AG20443 (cell line): ENCODE measurements at regions not wholly inside any gene's neighbourhood (a gene's known extent, or its start where the extent isn't known, plus 50 kb on each side); places are given as distances from the start of the nearest gene placed in this dataset.

Source experiments
- DNase-seq: peaks from one replicate; pipeline ENCODE4 v3.0.0; 2012; ENCODE audit warnings: low spot score, mixed read lengths

GRCh38 chr10:127797339-127797738, 60.4 kb downstream of the FOXI2 start:
- peak; percentile 41 for DNase-seq

- no peak for DNase-seq
These were observed 61.1 kb downstream of the FOXI2 start for GRCh38 chr10:127798111-127798510.

GRCh38 chr10:127801302-127801701, 64.3 kb downstream of the FOXI2 start:
- no peak for DNase-seq

- no peak for DNase-seq
These were observed 65.6 kb downstream of the FOXI2 start for GRCh38 chr10:127802531-127803095.

- no peak for DNase-seq
These were observed 67.7 kb downstream of the FOXI2 start for GRCh38 chr10:127804696-127805095.

- no peak for DNase-seq
These were observed 69.0 kb downstream of the FOXI2 start for GRCh38 chr10:127805950-127806349.

GRCh38 chr10:127812041-127812440, 75.1 kb downstream of the FOXI2 start:
- DNase-seq = no peak

GRCh38 chr10:127813290-127813689, 76.3 kb downstream of the FOXI2 start:
- no peak for DNase-seq

- DNase-seq = no peak
These were observed 77.6 kb downstream of the CLRN3 start for GRCh38 chr10:127815147-127815546.

- DNase-seq = no peak
These were observed 67.9 kb downstream of the CLRN3 start for GRCh38 chr10:127824826-127825225.

GRCh38 chr10:127826154-127826725, 66.5 kb downstream of the CLRN3 start:
- no peak for DNase-seq

- no peak for DNase-seq
These were observed 65.2 kb downstream of the CLRN3 start for GRCh38 chr10:127827354-127828140.
